ENCODE measurements at regions not wholly inside any gene's neighbourhood (a gene's known extent, or its start where the extent isn't known, plus 50 kb on each side); places are given as distances from the start of the nearest gene placed in this dataset.

- no peaks in the 10 kb centered on the region for H3K79me2 ChIP-seq (ENCODE audit: insufficient read depth, low read depth, low read length)
- ChIA-PET POLR2A (interaction anchor here (0.6 kb wide), 1 partner anchor 1156 kb away, joined by 3 read pairs; no protein-coding TSS in a partner anchor), CTCF (ENCODE audit: unreplicated experiment) (no interaction called here)
- H4K20me1 ChIP-seq (ENCODE audit: insufficient read depth, low read length) = no peaks in the 10 kb centered on the region
- H3K9me3 ChIP-seq (ENCODE audit: low read length) = no peaks in the 10 kb centered on the region
- H3K4me1 ChIP-seq (ENCODE audit: insufficient read depth, low read length, poor library complexity, severe bottlenecking) = no peaks in the 10 kb centered on the region
- no peak for DNase-seq (ENCODE audit: low spot score)
- H3K9me2 ChIP-seq (ENCODE audit: insufficient read depth, low read length) = no peaks in the 10 kb centered on the region
- intact Hi-C loops (cut with micrococcal nuclease; ENCODE audit: unreplicated experiment) = no loop called here
- no peak overlapping the region for H3K27ac ChIP-seq (ENCODE audit: low read depth, low read length, poor library complexity, severe bottlenecking)
- TF ChIP-seq EZH2phosphoT487 (IDR thresholded peaks at IDR 0.05; ENCODE audit: borderline replicate concordance, low read depth, low read length) = no peak
- no peak for TF ChIP-seq CTCF (conservative IDR thresholded peaks at IDR 0.05; ENCODE audit: low read length)
- no peaks in the 10 kb centered on the region for H3K36me3 ChIP-seq (ENCODE audit: insufficient read depth, low read length)
- H2AFZ ChIP-seq (ENCODE audit: low read length) = no peak overlapping the region
- H3K4me2 ChIP-seq (ENCODE audit: low read length) = no peak overlapping the region
- no TSS peak for BruUV-seq (replicated peaks)
- no peak overlapping the region for H3K4me3 ChIP-seq (ENCODE audit: low read depth, low read length, poor library complexity, severe bottlenecking)
These were observed 458.0 kb downstream of the DMAC1 start for GRCh38 chr9:7341571-7341970.

DNA sequence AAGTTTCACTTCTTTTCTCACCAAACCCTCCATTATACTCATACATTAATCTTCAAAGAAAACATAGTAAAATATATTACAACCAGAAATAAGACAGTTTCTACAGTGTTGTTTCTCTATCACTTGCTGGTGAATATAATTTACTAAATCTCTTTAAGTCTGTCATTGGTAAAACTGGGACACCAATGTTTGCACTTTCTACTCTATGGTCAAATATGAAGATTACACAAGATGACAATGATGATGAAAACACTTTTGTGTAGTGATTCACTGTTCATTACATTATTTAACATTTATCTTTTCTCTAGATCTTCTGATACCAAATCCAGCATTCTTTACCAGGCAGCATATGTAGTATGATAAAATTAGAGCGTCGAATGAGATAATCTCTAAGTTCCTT lies 459.1 kb downstream of the DMAC1 start:
- no TSS peak for BruUV-seq (replicated peaks)
- Histone ChIP-seq H3K4me1 (ENCODE audit: insufficient read depth, low read length, poor library complexity, severe bottlenecking) (no peaks in the 10 kb centered on the region), H3K9me2 (ENCODE audit: insufficient read depth, low read length) (no peaks in the 10 kb centered on the region), H4K20me1 (ENCODE audit: insufficient read depth, low read length) (no peaks in the 10 kb centered on the region), H3K27ac (ENCODE audit: low read depth, low read length, poor library complexity, severe bottlenecking) (no peak overlapping the region), H3K36me3 (ENCODE audit: insufficient read depth, low read length) (no peaks in the 10 kb centered on the region), H3K79me2 (ENCODE audit: insufficient read depth, low read depth, low read length) (no peaks in the 10 kb centered on the region), H2AFZ (ENCODE audit: low read length) (no peak overlapping the region), H3K9me3 (ENCODE audit: low read length) (no peaks in the 10 kb centered on the region), H3K4me3 (ENCODE audit: low read depth, low read length, poor library complexity, severe bottlenecking) (no peak overlapping the region), H3K4me2 (ENCODE audit: low read length) (no peak overlapping the region)
- no peak for TF ChIP-seq CTCF (conservative IDR thresholded peaks at IDR 0.05; ENCODE audit: low read length)
- TF ChIP-seq EZH2phosphoT487 (IDR thresholded peaks at IDR 0.05; ENCODE audit: borderline replicate concordance, low read depth, low read length) = no peak
- ChIA-PET CTCF (ENCODE audit: unreplicated experiment) (no interaction called here), POLR2A (interaction anchor here (0.8 to 1.3 kb wide), 2 partner anchors 10 to 11 kb away, joined by 3 read pairs; no protein-coding TSS in a partner anchor)
- DNase-seq (ENCODE audit: low spot score) = no peak
- intact Hi-C loops (cut with micrococcal nuclease; ENCODE audit: unreplicated experiment) = no loop called here

DNA sequence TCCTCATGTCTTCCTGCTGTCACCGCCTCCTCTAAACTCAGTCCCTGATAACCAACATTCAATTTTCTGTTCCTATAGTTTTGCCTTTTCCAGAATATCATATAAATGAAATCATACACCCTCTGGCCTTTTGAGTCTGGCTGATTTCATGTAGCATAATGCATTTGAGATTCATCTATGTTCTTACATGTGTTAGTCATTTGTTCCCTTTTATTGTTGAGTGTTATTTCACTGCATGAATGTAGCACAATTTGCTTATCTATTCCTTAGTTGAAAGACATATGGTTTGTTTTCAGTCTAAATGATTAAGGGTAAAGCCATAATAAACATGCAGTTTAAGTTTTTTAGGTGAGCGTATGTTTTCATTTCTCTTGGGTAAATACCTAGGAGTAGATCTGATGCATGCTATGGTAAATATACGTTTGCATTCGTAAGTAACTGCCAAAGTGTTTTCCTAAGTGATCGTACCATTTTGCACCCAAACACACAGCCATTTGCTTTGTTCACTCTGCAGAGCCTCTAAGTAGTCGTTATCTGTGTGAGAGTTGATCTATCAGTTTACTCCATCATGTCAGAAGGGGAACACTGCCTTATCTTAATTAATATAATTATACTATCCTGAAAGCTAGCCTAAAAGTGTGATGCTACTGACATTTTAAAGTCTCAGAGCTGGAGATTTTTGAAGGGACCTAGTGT lies 460.8 kb downstream of the DMAC1 start:
- Histone ChIP-seq H3K9me3 (ENCODE audit: low read length) (no peaks in the 10 kb centered on the region), H3K36me3 (ENCODE audit: insufficient read depth, low read length) (no peaks in the 10 kb centered on the region), H3K4me2 (ENCODE audit: low read length) (no peak overlapping the region), H2AFZ (ENCODE audit: low read length) (no peak overlapping the region), H4K20me1 (ENCODE audit: insufficient read depth, low read length) (no peaks in the 10 kb centered on the region), H3K4me1 (ENCODE audit: insufficient read depth, low read length, poor library complexity, severe bottlenecking) (no peaks in the 10 kb centered on the region), H3K9me2 (ENCODE audit: insufficient read depth, low read length) (no peaks in the 10 kb centered on the region), H3K4me3 (ENCODE audit: low read depth, low read length, poor library complexity, severe bottlenecking) (no peak overlapping the region), H3K79me2 (ENCODE audit: insufficient read depth, low read depth, low read length) (no peaks in the 10 kb centered on the region), H3K27ac (ENCODE audit: low read depth, low read length, poor library complexity, severe bottlenecking) (no peak overlapping the region)
- no TSS peak for BruUV-seq (replicated peaks)
- intact Hi-C loops (cut with micrococcal nuclease; ENCODE audit: unreplicated experiment) = no loop called here
- DNase-seq (ENCODE audit: low spot score) = no peak
- ChIA-PET CTCF (ENCODE audit: unreplicated experiment) (no interaction called here), POLR2A (interaction anchor here (1.2 kb wide), 1 partner anchor 75 kb away, joined by 3 read pairs; no protein-coding TSS in a partner anchor)
- TF ChIP-seq CTCF (conservative IDR thresholded peaks at IDR 0.05; ENCODE audit: low read length) (no peak), EZH2phosphoT487 (IDR thresholded peaks at IDR 0.05; ENCODE audit: borderline replicate concordance, low read depth, low read length) (no peak)
